ENCODE measurements at regions not wholly inside any gene's neighbourhood (a gene's known extent, or its start where the extent isn't known, plus 50 kb on each side); places are given as distances from the start of the nearest gene placed in this dataset.

GRCh38 chr13:80118506-80118905 is 222.4 kb downstream of the SPRY2 start:
- FAIRE-seq (no peak), DNase-seq (ENCODE audit: low read depth, low spot score) (no peak), ATAC-seq (no peak)
- intact Hi-C loops (cut with micrococcal nuclease; ENCODE audit: unreplicated experiment): no loop called here
- in situ Hi-C loops (cut with MboI): no loop called here
- Histone ChIP-seq H3K27ac (ENCODE audit: control insufficient read depth, insufficient read depth) (no peak overlapping the region), H3K36me3 (ENCODE audit: control insufficient read depth in 2 of 2, insufficient read depth in 2 of 2, low read length in 1 of 2) (no peaks in the 10 kb centered on the region), H3K9me3 (replicated peaks; ENCODE audit: control insufficient read depth, insufficient read depth, low read length) (no peaks in the 10 kb centered on the region), H2AFZ (ENCODE audit: control insufficient read depth, low read depth, low read length) (no peak overlapping the region), H3K9ac (ENCODE audit: control insufficient read depth, insufficient read depth, low read length) (no peak overlapping the region), H3K4me2 (ENCODE audit: control insufficient read depth, insufficient read depth) (no peak overlapping the region), H4K20me1 (ENCODE audit: control insufficient read depth, insufficient read depth) (no peaks in the 10 kb centered on the region), H3K4me3 (no peak overlapping the region), H3K27me3 (replicated peaks in 1 of 2; ENCODE audit: control insufficient read depth in 2 of 2, insufficient read depth in 2 of 2, low read length in 1 of 2) (no peaks in the 10 kb centered on the region), H3K79me2 (ENCODE audit: control insufficient read depth, insufficient read depth, low read length) (no peaks in the 10 kb centered on the region), H3K4me1 (ENCODE audit: control insufficient read depth, insufficient read depth, low read length) (no peaks in the 10 kb centered on the region)
- WGBS (ENCODE audit: insufficient coverage, insufficient replicate concordance, low lambda C conversion rate, missing lambda C conversion rate): 29% methylated on average over 1 of the region's 1 CpG
- BruUV-seq (replicated peaks): no TSS peak
- CTCF ChIA-PET: interaction anchor here (1.1 to 1.4 kb wide), 3 partner anchors 9 to 70 kb away, joined by 3 to 4 read pairs (median 3); no protein-coding TSS in a partner anchor
- SMC1A ChIA-PET (ENCODE audit: uncharacterized antibody, unreplicated experiment): interaction anchor here (0.9 to 4.1 kb wide), 5 partner anchors 15 to 342 kb away, joined by 3 to 27 read pairs (median 3); no protein-coding TSS in a partner anchor
- RAD21 ChIA-PET (ENCODE audit: unreplicated experiment): interaction anchor here (0.8 to 2.0 kb wide), 3 partner anchors 8 to 223 kb away, joined by 3 to 5 read pairs (median 3); no protein-coding TSS in a partner anchor
- POLR2A ChIA-PET: interaction anchor here (1.1 kb wide), 1 partner anchor 339 kb away, joined by 3 read pairs; no protein-coding TSS in a partner anchor
- TF ChIP-seq ETV6 (conservative IDR thresholded peaks at IDR 0.05 in 1 of 2, IDR thresholded peaks at IDR 0.05 in 1 of 2; ENCODE audit: borderline replicate concordance in 1 of 2, low read depth in 1 of 2) (no peak), POLR2A (IDR thresholded peaks at IDR 0.05; ENCODE audit: low read depth, low read length) (no peak), POLR2AphosphoS5 (IDR thresholded peaks at IDR 0.05; ENCODE audit: low read length) (no peak), CBX5 (IDR thresholded peaks at IDR 0.05; ENCODE audit: low read depth) (no peak), POU2F2 (IDR thresholded peaks at IDR 0.05; ENCODE audit: borderline replicate concordance, low read depth, low read length) (no peak), SMAD5 (IDR thresholded peaks at IDR 0.05; ENCODE audit: low read depth) (no peak)
- TF ChIP-seq, protein P1, sequence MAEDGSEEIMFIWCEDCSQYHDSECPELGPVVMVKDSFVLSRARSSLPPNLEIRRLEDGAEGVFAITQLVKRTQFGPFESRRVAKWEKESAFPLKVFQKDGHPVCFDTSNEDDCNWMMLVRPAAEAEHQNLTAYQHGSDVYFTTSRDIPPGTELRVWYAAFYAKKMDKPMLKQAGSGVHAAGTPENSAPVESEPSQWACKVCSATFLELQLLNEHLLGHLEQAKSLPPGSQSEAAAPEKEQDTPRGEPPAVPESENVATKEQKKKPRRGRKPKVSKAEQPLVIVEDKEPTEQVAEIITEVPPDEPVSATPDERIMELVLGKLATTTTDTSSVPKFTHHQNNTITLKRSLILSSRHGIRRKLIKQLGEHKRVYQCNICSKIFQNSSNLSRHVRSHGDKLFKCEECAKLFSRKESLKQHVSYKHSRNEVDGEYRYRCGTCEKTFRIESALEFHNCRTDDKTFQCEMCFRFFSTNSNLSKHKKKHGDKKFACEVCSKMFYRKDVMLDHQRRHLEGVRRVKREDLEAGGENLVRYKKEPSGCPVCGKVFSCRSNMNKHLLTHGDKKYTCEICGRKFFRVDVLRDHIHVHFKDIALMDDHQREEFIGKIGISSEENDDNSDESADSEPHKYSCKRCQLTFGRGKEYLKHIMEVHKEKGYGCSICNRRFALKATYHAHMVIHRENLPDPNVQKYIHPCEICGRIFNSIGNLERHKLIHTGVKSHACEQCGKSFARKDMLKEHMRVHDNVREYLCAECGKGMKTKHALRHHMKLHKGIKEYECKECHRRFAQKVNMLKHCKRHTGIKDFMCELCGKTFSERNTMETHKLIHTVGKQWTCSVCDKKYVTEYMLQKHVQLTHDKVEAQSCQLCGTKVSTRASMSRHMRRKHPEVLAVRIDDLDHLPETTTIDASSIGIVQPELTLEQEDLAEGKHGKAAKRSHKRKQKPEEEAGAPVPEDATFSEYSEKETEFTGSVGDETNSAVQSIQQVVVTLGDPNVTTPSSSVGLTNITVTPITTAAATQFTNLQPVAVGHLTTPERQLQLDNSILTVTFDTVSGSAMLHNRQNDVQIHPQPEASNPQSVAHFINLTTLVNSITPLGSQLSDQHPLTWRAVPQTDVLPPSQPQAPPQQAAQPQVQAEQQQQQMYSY (CRISPR knock-in tag; IDR thresholded peaks at IDR 0.05): no peak
- TF ChIP-seq, protein P2, sequence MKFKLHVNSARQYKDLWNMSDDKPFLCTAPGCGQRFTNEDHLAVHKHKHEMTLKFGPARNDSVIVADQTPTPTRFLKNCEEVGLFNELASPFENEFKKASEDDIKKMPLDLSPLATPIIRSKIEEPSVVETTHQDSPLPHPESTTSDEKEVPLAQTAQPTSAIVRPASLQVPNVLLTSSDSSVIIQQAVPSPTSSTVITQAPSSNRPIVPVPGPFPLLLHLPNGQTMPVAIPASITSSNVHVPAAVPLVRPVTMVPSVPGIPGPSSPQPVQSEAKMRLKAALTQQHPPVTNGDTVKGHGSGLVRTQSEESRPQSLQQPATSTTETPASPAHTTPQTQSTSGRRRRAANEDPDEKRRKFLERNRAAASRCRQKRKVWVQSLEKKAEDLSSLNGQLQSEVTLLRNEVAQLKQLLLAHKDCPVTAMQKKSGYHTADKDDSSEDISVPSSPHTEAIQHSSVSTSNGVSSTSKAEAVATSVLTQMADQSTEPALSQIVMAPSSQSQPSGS (IDR thresholded peaks at IDR 0.05; ENCODE audit: low read length): no peak

All from GM12878 (cell line).